NCI-H1930 (cell line): ENCODE measurements at regions not wholly inside any gene's neighbourhood (a gene's known extent, or its start where the extent isn't known, plus 50 kb on each side); places are given as distances from the start of the nearest gene placed in this dataset.

ENCODE experiments used
- DNase-seq, 2 experiments: peaks; one replicate each; lab custom pipeline; 2025; lab: John Stamatoyannopoulos, UW

- no peak for DNase-seq
Measured at GRCh38 chr4:176843710-176844109, 51.0 kb upstream of the VEGFC start.

DNA sequence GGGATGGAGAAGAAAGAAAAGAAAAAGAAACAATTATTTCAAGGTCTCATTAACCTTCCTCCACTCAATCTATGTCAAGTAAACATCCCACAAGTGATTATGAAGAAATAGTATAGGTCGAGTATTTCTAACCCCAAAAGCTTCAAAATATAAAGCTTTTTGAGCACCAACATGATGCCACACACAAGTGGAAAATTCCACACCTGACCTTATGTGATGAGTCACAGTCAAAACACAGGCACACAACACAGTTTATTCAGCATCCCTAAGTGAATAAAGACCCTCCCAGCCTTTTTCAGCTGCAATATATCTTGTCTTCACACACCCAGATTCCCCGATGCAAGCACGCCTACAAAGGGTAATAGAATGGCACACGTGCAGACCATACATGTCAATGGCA is 51.7 kb upstream of the VEGFC start:
- DNase-seq: no peak

GRCh38 chr4:176845636-176846035 is 52.9 kb upstream of the VEGFC start:
- no peak for DNase-seq

DNA sequence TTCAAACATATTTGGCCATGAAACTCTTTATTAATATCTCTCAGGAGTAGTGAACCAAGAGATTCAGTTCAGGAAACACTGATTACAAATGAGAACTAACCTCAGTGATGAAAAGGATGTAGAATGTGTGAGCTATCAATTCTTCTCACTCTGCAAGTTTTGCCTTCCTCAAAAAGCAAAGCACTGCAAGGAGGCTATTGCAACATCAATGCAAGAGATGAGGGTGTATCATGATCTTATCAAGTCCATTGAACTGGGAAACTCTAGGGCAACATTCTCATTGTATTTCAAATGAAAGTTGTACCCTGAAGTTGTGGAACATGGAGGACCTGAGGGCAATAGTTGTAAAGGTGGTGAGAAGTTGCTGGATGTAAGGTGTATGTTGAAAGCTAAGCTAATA is 56.4 kb upstream of the VEGFC start:
- no peak for DNase-seq

DNA sequence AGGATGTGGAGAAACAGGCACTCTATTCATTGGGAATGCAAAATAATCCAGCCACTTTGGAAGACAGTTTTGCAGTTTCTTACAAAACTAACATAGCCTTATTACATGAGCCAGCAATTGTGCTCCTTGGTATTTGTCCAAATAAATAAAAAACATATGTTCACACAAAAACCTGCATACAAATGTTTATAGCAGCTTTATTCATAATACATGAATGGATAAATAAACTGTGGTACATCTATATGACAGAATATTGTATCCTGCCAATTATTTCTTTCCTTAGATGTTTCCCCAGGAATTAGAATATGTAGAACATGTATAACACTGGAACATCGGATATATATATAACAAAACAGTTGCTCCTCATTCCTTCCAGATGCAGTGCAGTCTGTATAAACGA is 57.7 kb upstream of the VEGFC start:
- no peak for DNase-seq

DNA sequence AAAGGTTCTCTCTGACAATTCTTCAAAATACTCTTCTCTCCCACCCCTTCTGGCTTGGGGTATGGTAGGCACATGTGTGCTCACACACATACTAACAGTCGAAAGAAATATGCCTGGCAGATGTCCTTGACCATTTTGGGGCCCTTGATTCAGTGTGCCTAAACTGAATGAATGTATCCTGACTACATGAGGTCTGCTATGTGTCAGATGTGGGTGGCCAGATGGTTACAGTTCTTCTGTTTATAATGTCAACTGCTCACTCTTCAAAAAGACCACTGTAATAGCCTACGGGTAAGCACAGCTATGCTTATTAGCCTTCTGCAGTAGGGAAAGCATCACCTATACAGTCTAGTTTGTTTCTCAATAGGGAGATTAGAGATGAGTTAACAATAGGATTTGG is 63.7 kb upstream of the VEGFC start:
- DNase-seq: no peak

GRCh38 chr4:176858839-176859238 is 66.1 kb upstream of the VEGFC start:
- DNase-seq: no peak

GRCh38 chr4:176864238-176864637 is 71.5 kb upstream of the VEGFC start:
- no peak for DNase-seq

- no peak for DNase-seq
Measured at GRCh38 chr4:176868676-176869075, 76.0 kb upstream of the VEGFC start.

- no peak for DNase-seq
Measured at GRCh38 chr4:176872461-176872860, 79.7 kb upstream of the VEGFC start.

DNA sequence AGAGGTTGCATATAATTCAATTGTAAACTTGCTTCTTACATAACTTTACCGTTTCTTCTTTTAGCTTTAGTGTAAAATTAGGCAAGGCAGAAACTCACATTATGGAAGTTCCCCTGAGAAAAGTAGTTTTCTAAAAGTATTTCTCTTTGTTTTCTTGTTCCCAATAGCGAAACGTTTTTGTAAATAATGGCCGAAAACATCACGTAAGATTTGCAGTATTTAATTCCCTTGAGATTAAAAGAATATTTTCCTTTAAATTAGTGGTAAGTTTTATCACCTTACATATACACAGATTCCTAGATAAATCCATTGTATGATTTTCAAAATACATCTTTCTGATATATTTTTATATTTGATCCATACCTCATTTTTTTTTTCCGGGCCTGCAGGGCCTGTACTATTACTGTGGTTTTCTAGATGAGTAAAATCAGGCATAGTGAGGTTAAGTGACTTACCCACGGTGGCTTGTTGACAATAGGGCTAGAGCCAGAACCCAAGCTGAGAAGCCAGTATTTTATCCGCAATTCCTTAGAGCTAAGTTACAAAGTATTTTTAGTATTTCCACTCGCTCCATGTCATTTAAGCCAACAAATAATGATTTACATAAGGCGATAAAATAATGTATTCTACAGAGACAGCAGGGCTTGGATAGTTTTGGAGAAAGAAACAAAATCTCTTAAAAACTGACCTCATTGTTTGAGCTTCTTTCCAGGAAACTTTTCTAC is 82.2 kb upstream of the VEGFC start:
- DNase-seq: no peak

DNA sequence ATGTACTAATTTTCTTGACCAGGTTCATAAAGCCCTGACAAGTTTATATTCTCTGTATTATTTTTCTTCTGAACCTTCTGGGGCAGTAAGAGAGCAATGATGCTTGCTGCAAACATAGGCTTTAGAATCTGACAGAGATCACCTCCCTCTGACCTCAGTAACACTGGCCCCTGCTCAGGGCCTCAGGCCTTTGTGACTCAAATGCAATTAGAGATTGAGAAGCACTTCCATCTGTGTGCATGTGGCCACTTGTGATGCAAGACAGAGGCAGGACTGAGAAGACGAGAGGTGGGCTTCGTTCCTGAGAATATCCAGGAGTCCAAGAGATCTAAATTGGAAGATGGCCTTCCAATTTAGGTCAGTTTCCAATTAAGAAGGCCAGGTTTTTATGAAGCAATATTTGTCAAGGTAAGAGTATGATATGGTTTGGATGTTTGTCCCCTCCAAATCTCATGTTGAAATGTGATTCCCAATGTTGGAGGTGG is 82.8 kb upstream of the VEGFC start:
- no peak for DNase-seq

GRCh38 chr4:176879380-176880116 is 86.8 kb upstream of the VEGFC start:
- DNase-seq: no peak

DNA sequence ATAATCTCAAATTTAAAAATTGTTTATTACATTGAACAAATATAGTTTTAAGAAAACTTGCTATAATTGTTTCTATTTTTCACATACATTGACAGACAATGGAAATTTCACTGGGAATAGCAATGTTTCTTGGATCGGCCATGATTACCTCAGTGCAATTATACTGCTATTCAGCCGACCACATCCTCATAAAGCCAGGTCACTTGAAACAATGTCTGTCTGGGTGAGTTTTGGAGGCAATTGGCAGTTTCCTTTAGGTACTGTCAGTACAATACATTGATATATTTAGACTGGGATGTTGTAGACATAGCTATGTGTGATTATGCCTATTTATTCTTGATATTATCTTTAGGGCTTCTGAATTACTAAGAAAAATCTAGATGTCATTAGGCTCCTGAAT is 89.5 kb upstream of the VEGFC start:
- DNase-seq: no peak

GRCh38 chr4:176883108-176883550 is 90.4 kb upstream of the VEGFC start:
- DNase-seq: no peak

DNA sequence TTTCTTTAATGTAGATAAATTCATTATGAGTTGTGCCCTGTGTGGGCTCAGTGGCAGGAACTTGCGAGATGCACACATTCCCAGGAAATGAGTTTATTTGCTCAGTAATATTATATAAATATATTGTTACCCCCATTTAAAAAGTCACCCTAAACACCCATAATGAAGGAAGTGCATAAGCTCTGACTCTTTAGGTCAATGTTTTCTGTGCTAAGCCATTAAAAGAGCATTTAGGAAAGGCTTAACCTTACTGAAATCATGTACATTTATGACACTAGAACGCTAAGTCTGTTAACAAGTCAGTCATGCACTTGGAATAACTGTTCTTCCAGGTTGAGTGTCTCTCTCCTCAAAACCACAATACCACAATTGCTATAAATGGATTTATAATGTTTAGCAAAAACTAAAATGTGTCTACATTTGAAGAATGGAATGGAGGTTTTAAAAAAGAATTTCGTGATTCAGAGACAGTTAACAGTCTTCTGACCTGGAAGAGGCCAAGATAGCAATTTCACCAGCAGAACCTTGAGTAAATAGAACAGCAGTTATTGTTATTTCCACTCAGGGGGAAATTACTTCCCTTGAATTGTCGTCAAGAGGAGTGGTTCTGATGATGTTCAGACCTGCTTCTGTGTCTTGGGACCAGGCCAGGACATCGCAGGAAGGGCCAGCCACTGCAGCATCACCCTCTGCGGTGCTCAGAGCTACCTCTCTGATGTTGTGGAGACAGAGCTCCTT is 91.1 kb upstream of the VEGFC start:
- DNase-seq: no peak

DNA sequence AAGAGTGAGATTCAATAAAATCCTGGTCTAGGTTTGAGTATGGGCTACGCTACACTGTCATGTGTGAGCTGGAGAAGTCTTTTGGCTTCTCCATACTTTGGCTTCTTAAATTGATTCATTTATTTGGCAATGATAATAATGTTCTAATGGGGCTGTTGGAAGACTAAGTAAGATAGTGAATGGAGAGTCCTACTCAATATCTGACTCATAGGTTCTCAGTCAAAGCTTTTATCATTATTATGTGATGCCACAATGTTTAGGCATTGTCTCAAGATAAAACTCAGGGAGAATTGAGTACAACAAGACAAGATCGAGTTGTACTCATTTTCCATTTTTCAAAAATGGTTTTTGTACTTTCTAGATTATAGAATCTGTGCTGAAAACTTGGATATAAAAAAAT is 92.5 kb upstream of the VEGFC start:
- no peak for DNase-seq

DNA sequence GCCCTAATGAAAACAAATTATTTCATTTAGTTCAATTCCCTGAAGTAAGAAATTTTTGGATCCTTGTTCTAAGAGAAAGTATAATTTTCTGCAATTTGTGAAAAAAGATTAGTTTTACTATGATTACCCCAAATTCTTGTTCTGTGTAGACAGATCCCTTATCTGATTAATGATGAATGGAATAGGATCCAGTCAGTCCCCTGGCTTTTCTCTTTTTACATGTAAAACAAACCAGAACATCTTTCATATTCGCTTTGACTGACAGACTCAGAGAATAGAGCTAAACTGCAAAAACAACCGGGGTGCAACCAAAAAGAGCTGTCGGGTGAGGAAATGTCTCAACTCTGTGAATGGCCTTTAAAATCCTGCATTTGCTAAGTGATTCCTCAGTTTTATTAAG is 93.4 kb upstream of the VEGFC start:
- no peak for DNase-seq

DNA sequence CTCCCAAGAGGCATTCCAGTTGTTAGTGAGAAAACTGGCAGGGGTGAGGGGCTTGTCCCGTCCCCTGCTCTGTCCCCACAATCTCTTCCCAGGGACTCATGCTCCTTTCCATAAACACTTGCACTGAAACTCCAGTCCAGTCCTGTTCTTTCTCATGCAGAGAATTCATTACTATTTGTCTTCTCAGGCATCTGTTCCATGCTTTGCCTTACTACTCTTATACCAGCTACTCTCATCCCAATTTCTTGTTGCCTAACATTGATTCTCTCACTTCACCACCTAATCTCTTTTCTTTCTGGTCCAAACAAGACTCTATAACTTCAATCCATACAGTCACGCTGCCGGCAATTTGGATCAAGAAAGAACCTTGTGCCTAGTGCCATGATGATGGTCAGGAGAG is 97.1 kb upstream of the VEGFC start:
- DNase-seq: no peak

- no peak for DNase-seq
Measured at GRCh38 chr4:176894498-176894897, 101.8 kb upstream of the VEGFC start.

DNA sequence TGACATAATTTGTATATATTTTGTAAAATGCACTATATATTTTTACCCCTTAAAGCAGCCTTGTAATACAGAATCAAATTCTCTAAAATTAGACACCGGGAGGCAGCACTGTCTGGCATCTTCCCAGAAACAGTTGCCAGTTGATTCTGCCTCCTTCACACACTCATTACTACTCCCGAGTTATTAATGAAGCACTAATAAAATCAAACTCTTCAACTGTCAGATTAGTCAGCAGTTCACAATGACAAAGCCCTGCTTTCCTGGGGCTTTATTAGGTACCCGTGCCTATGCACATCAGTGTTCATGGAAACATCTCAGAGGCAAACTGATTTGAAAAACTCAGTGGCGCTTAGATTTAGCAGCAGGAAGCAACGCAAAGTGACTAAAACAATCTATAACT is 103.5 kb upstream of the VEGFC start:
- no peak for DNase-seq

- no peak for DNase-seq
Measured at GRCh38 chr4:176897226-176897625, 104.5 kb upstream of the VEGFC start.

GRCh38 chr4:176898791-176899190 is 106.1 kb upstream of the VEGFC start:
- no peak for DNase-seq
